DMS53 (cell line): ENCODE measurements at regions not wholly inside any gene's neighbourhood (a gene's known extent, or its start where the extent isn't known, plus 50 kb on each side); places are given as distances from the start of the nearest gene placed in this dataset.

Source experiments
- DNase-seq: peaks from one replicate; lab custom pipeline; 2025; lab: John Stamatoyannopoulos, UW

DNA sequence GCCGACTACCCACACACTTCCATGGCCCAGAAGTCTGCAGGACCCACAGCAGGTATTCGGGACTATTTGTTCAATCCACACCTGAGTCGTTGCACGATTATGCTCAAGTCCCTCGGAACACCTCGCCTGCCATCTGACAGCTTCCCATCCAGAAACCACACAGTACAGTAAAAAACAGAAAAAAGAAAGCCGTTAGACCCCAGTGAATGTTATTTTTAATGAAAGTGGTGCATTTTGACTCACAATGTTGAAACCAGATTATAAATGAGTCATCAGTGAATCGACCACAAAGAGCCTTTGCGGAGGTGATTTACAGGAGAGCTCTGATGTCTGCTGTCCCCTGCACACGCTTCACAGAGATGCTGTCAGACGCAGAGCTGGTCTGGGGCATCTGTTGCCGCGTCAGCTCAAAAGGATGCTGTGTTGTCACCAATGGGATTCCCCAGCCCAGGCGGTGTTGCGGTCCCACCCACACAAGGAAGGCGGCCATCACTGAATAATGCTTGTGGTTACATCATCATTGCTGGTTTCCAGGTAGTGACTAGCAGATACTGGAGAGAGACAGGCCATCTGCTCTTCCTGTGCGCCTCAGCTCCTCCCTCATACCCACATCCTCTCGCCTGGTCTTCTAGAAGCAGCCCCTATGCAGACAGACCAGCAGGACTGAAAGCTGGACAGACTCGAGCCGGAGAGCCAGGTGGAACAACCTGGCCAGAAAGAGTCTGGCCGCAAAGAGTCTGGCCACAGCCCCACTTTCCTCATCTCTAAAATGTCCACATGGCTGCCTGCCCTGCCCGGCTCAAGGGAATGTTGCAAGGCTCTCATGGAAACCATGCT lies 116.8 kb downstream of the TOMM20 start:
- peak; percentile 93 for DNase-seq

GRCh38 chr1:235011064-235011598 lies 117.5 kb downstream of the TOMM20 start:
- DNase-seq: no peak

DNA sequence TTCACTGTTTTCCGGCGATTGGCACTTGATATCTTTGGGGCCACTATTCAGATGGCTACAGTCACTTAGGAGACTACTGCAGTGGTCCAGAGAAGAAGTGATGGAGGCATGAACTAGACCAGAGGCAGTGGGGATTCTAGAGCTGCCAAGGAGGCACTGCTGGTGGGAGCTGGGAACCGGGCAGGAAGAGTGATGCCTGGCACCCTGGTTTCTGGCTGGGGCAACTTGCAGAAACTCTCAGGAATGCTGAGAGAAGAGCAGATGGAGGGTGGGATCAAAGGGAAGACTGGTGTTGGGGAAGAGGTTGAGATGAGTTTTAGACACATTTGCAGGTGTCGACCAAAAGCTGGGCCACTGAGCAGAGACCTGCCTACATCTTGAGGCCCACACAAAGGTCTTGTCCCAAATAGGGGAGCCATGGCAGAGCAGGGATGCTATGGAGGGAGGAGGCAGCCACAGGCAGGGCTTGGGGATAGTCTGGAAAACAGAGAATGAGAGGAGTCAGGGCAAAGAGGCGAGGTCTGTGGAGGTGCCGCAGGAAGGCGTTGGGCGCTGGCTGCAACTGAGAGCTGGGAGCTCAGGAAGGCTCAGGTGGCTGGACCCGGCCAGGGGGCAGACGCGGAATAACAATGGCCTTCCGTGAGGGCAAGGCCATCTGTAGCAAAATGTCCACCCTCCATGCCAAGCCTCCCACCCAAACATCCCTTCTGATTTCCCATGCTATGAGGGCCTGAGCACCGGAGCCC lies 118.9 kb downstream of the TOMM20 start:
- no peak for DNase-seq

- no peak for DNase-seq
These were observed 119.6 kb downstream of the TOMM20 start for GRCh38 chr1:235009074-235009473.

DNA sequence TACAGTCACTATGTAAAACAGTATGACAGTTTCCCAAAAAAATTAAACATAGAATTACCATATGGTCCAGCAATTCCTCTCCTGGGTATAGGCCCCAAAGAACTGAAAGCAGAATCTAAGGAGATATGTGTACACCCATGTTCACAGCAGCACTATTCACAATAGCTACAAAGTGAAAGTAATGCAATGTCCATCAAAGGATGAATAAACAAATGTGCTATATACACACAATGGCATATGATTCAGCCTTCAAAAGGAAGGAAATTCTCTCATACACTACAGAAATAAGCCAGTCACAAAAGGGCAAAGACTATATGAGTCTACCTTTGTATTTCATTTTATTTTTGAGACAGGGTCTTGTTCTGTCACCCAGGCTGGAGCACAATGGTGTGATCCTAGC lies 120.4 kb downstream of the TOMM20 start:
- peak; percentile 30 for DNase-seq

GRCh38 chr1:235006816-235007215 lies 121.8 kb downstream of the TOMM20 start:
- DNase-seq: no peak

- no peak for DNase-seq
These were observed 122.4 kb downstream of the TOMM20 start for GRCh38 chr1:235006132-235006721.

GRCh38 chr1:235004840-235005391 lies 123.7 kb downstream of the TOMM20 start:
- no peak for DNase-seq

GRCh38 chr1:235004276-235004675 lies 124.4 kb downstream of the TOMM20 start:
- DNase-seq: no peak

GRCh38 chr1:235002706-235003300 lies 125.8 kb downstream of the TOMM20 start:
- DNase-seq: no peak

- DNase-seq: no peak
These were observed 129.1 kb downstream of the TOMM20 start for GRCh38 chr1:234999513-234999940.

- peak; percentile 88 for DNase-seq
These were observed 130.5 kb downstream of the TOMM20 start for GRCh38 chr1:234997896-234998741.

DNA sequence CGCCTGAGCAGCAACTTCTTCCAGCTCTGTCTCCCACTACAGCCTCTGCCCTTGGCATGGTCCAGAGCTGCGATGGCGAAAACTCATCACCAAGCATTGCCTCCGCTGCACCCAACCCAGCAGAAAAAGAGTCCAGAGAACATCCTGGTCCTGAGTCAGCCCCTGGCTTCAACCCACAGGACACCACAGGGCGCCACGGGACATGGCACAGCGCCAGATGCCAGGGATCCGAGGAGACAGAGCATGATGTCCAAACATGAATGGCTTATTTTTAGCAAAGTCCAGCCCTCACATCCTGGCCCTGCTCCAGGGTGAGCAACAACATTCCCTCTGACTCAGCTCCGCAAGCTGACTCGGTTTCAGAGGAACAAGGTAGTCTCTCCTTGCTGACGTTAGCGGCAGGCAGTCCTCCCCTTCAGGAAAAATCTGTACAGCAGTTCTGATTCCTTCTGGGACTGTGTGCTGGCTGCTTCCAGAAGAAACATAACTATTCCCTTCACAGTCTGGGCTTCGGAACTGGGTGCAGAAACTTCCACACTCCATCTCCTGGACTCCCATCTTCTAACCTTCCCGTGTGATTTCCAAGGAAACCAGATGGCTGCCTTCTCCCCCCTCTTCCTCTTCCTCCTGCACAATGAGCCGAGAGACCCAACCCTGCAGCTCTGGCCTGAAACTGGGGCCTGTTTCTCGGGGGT lies 131.3 kb downstream of the TOMM20 start:
- peak; percentile 96 for DNase-seq

- DNase-seq: no peak
These were observed 132.3 kb downstream of the TOMM20 start for GRCh38 chr1:234996245-234996757.

DNA sequence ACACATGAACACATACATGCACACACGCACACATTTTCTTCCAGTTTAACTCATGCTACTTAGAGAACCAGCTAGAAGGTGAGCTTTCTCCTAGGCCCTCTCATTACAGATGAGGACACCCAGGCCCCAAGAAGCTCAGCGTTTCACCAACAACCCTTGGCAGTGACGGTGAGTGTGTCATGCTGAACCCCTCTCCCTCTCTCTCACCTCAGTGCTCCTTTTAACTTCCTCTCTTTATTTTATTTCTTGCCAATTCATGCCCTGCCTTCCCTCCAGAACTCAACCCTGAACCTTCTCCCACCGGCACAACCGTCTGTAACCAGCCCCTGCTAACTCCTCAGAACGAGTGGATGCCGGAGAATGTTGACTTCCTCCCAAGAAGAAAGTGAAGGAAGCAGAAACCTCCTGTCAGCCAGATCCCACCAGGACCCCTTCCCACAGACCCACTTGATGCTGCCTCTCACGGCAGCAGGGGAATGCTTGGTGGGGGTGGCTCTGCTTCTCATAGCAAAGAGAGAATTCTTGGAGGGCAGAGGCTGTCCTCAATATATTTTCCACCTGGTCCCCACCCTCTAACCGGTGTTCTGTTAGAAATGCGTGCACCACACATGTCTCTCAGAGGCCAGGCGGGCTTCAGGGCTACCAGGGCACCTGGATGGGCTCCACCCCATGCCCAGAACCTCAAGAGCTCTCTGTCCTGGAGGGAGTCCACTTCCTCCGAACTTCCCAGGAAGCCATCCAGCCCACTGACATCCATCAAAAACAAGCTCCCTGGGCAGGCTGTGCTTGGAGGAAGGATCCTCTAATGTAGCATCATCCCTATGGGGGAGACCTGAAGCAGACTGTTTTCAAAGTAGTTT lies 134.0 kb downstream of the TOMM20 start:
- DNase-seq: no peak

DNA sequence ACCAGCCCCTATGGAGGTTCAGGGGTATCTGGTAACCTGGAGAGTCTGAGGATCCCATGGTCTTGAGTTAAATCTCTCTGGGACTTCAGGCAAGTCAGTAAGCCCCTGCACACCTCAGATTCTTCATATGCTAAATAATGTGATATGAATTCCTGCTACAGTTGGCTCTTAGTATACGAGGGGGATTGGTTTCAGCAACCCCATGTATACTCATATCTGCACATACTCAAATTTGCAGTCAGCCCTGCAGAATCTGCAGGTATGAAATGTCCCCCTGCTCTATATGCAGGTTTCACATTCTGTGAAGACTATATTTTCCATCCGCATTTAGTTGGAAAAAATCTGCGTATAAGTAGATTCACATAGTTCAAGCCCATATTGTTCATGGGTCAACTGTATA lies 136.6 kb downstream of the TOMM20 start:
- no peak for DNase-seq

DNA sequence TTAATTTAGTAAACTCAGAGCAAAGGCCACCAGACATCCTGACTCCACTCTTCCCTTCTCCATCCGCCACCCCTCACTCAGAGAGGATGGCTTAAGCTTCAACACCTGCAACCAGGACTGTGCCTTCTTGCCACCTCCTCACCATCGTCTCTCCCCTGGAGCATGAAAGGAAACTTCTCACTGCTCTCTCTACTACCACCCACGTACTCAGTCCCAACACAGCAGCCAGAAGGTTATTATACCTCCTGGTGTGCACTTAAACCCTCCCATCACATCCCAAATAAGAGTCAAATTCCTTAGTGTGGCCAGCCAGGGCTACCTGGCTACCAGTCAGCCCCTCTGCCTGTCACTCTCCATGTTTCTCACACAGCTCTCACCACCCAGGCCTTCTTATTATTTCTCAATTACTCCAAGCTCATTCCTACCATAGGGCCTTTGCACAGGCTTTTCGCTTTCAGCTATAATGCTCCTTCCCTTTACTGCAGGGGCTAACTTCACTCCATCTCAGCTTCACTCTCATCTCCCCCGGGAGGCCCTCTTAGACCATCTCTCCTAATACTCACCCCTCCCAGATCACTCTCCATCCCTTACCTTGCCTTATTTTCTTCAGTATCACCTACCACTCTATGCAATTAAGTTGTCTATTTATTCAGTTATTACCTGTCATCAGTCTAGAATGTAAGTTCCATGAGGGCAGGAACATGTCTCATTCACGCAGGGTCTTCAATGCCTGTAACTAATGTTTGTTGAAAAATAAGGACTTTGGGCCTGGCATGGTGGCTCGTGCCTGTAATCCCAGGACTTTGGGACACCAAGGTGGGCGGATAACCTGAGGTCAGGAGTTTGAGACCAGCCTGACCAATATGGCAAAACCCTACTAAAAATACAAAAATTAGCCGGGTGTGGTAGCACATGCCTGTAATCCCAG lies 137.5 kb downstream of the TOMM20 start:
- DNase-seq: no peak

- no peak for DNase-seq
These were observed 138.3 kb downstream of the TOMM20 start for GRCh38 chr1:234990328-234990675.
